OCI-LY7 (cell line): ENCODE measurements at regions not wholly inside any gene's neighbourhood (a gene's known extent, or its start where the extent isn't known, plus 50 kb on each side); places are given as distances from the start of the nearest gene placed in this dataset.

Experiments
- BruUV-seq: library from RNA; stranded (reverse); fragments of 400-500 nt; replicated peaks from 2 replicates; lab custom pipeline; 2021; lab: Mats Ljungman, UMichigan
- CTCF ChIA-PET: fragments of 300-600 bp; sonication (Branson Sonifier 250); formaldehyde crosslinking; loops from one replicate; lab custom pipeline; 2022; ENCODE audit warnings: antibody characterized with exemption; ENCODE audit not compliant: unreplicated experiment; lab: Charles Lee
- POLR2A ChIA-PET: fragments of 300-600 bp; sonication (Branson Sonifier 250); formaldehyde crosslinking; loops from one replicate; lab custom pipeline; 2022; ENCODE audit warnings: antibody characterized with exemption; lab: Charles Lee
- DNase-seq: peaks from one replicate; pipeline ENCODE4 v3.0.0-alpha.2; 2015; ENCODE audit warnings: low spot score
- H2AFZ ChIP-seq: fragments of 200-600 bp; sonication (generic), shearing (Covaris generic); 2 replicates; pipeline ENCODE4 v1.6.1; 2014; ENCODE audit warnings: mild to moderate bottlenecking, antibody characterized with exemption, low read length, moderate library complexity
- H3K27ac ChIP-seq: fragments of 200-600 bp; sonication (generic); 2 replicates; pipeline ENCODE4 v1.5.1; 2014; ENCODE audit warnings: mixed run types, low read depth, mild to moderate bottlenecking, moderate library complexity, low read length, inconsistent platforms; ENCODE audit not compliant: poor library complexity, severe bottlenecking
- H3K36me3 ChIP-seq: fragments of 200-600 bp; sonication (generic); 2 replicates; pipeline ENCODE4 v1.6.1; 2014; ENCODE audit warnings: mild to moderate bottlenecking, antibody characterized with exemption, low read length, moderate library complexity, mixed read lengths; ENCODE audit not compliant: insufficient read depth
- H3K4me1 ChIP-seq: fragments of 200-600 bp; sonication (generic); 2 replicates; pipeline ENCODE4 v1.5.1; 2014; ENCODE audit warnings: mild to moderate bottlenecking, low read length; ENCODE audit not compliant: insufficient read depth, poor library complexity, severe bottlenecking
- H3K4me2 ChIP-seq: fragments of 200-600 bp; sonication (generic); 2 replicates; pipeline ENCODE4 v1.6.1; 2014; ENCODE audit warnings: mild to moderate bottlenecking, low read length
- H3K4me3 ChIP-seq: fragments of 200-600 bp; sonication (generic); 2 replicates; pipeline ENCODE4 v1.5.1; 2014; ENCODE audit warnings: mild to moderate bottlenecking, low read depth, low read length; ENCODE audit not compliant: poor library complexity, severe bottlenecking
- H3K79me2 ChIP-seq: fragments of 200-600 bp; sonication (generic); 2 replicates; pipeline ENCODE4 v1.6.1; 2016; ENCODE audit warnings: low read depth, mild to moderate bottlenecking, low read length, moderate library complexity, mixed read lengths; ENCODE audit not compliant: insufficient read depth
- H3K9me2 ChIP-seq: fragments of 200-600 bp; sonication (generic); 2 replicates; pipeline ENCODE4 v1.6.1; 2016; ENCODE audit warnings: mild to moderate bottlenecking, low read length, mixed read lengths; ENCODE audit not compliant: insufficient read depth
- H3K9me3 ChIP-seq: fragments of 200-600 bp; sonication (generic); 2 replicates; pipeline ENCODE4 v1.6.1; 2014; ENCODE audit warnings: mild to moderate bottlenecking, mixed run types, low read length, mixed read lengths
- H4K20me1 ChIP-seq: fragments of 200-600 bp; sonication (generic); 2 replicates; pipeline ENCODE4 v1.6.1; 2014; ENCODE audit warnings: mild to moderate bottlenecking, antibody characterized with exemption, low read length, moderate library complexity, mixed read lengths; ENCODE audit not compliant: insufficient read depth
- CTCF ChIP-seq: fragments of 200-600 bp; sonication (generic); conservative IDR thresholded peaks from 2 replicates; pipeline ENCODE4 v1.5.1; 2014; ENCODE audit warnings: mild to moderate bottlenecking, antibody characterized with exemption, low read length, moderate library complexity, mixed read lengths
- EZH2phosphoT487 ChIP-seq: fragments of 200-600 bp; sonication (generic); IDR thresholded peaks from 2 replicates; pipeline ENCODE4 v1.6.1; 2018; ENCODE audit warnings: low read depth, borderline replicate concordance, mild to moderate bottlenecking, mixed run types, antibody characterized with exemption, low read length, moderate library complexity, mixed read lengths
- intact Hi-C: fragments of 100-400 bp; cut with micrococcal nuclease; formaldehyde crosslinking; loops from one replicate; pipeline ENCODE4 v1.10.0; 2022; ENCODE audit not compliant: unreplicated experiment

GRCh38 chr6:165846123-165846966, 183.3 kb upstream of the PDE10A start:
- CTCF ChIA-PET: no interaction called here

GRCh38 chr6:165845493-165845892, 182.5 kb upstream of the PDE10A start:
- Histone ChIP-seq H3K27ac (no peak overlapping the region), H3K4me2 (no peak overlapping the region), H2AFZ (no peak overlapping the region), H3K4me1 (no peaks in the 10 kb centered on the region), H3K79me2 (no peaks in the 10 kb centered on the region), H3K9me3 (no peaks in the 10 kb centered on the region), H3K4me3 (no peak overlapping the region), H3K36me3 (no peaks in the 10 kb centered on the region), H4K20me1 (no peaks in the 10 kb centered on the region), H3K9me2 (no peaks in the 10 kb centered on the region)
- no peak for DNase-seq
- POLR2A ChIA-PET: interaction anchor here (1.0 kb wide), 1 partner anchor 15 kb away, joined by 3 read pairs; no protein-coding TSS in a partner anchor
- BruUV-seq: no TSS peak
- intact Hi-C loops: no loop called here
- CTCF ChIA-PET: no interaction called here
- TF ChIP-seq EZH2phosphoT487 (no peak), CTCF (no peak)

More at GRCh38 chr6:165846123-165846966, 183.3 kb upstream of the PDE10A start:
- POLR2A ChIA-PET: no interaction called here
- intact Hi-C loops: no loop called here
- Histone ChIP-seq H3K4me3 (no peak overlapping the region), H4K20me1 (no peaks in the 10 kb centered on the region), H3K9me3 (no peaks in the 10 kb centered on the region), H3K27ac (no peak overlapping the region), H3K79me2 (no peaks in the 10 kb centered on the region), H3K4me1 (no peaks in the 10 kb centered on the region), H3K36me3 (no peaks in the 10 kb centered on the region), H3K9me2 (no peaks in the 10 kb centered on the region), H2AFZ (no peak overlapping the region), H3K4me2 (no peak overlapping the region)
- BruUV-seq: no TSS peak
- TF ChIP-seq CTCF (no peak), EZH2phosphoT487 (no peak)
- DNase-seq: no peak

GRCh38 chr6:165844801-165845364, 181.8 kb upstream of the PDE10A start:
- no peak overlapping the region for H3K4me3 ChIP-seq
- H3K79me2 ChIP-seq: no peaks in the 10 kb centered on the region
- H2AFZ ChIP-seq: no peak overlapping the region
- TF ChIP-seq CTCF (no peak), EZH2phosphoT487 (no peak)
- BruUV-seq: no TSS peak
- H3K4me1 ChIP-seq: no peaks in the 10 kb centered on the region
- ChIA-PET POLR2A (interaction anchor here (1.0 kb wide), 1 partner anchor 14 kb away, joined by 3 read pairs; no protein-coding TSS in a partner anchor), CTCF (no interaction called here)
- no peaks in the 10 kb centered on the region for H3K9me2 ChIP-seq
- H3K36me3 ChIP-seq: no peaks in the 10 kb centered on the region
- H3K27ac ChIP-seq: no peak overlapping the region
- no peak for DNase-seq
- H3K9me3 ChIP-seq: no peaks in the 10 kb centered on the region
- no peaks in the 10 kb centered on the region for H4K20me1 ChIP-seq
- H3K4me2 ChIP-seq: no peak overlapping the region
- intact Hi-C loops: no loop called here
